ENCODE measurements at regions not wholly inside any gene's neighbourhood (a gene's known extent, or its start where the extent isn't known, plus 50 kb on each side); places are given as distances from the start of the nearest gene placed in this dataset.

- Histone ChIP-seq H3K9me3 (ENCODE audit: control insufficient read depth, low read depth, low read length) (no peaks in the 10 kb centered on the region), H3K9me1 (ENCODE audit: control insufficient read depth, extremely low read depth, insufficient read depth, low read length) (no peaks in the 10 kb centered on the region), H3K4me1 (ENCODE audit: control insufficient read depth, extremely low read depth, insufficient read depth, low read length) (peaks cover 24% of the 10 kb centered on the region), H2AFZ (ENCODE audit: control insufficient read depth, low read length) (no peak overlapping the region), H3K4me2 (ENCODE audit: control insufficient read depth, extremely low read depth, insufficient read depth, low read depth, low read length) (no peak overlapping the region), H3K9ac (ENCODE audit: control insufficient read depth, extremely low read depth, insufficient read depth, low read length) (no peak overlapping the region), H3K4me3 (ENCODE audit: control insufficient read depth in 2 of 3, extremely low read depth in 1 of 3, insufficient read depth in 2 of 3, low read depth in 1 of 3, low read length in 3 of 3) (no peak overlapping the region), H3K79me2 (ENCODE audit: control insufficient read depth, insufficient read depth, low read length) (no peaks in the 10 kb centered on the region), H3K27ac (ENCODE audit: control insufficient read depth, insufficient read depth, low read length) (no peak overlapping the region), H3K36me3 (ENCODE audit: control insufficient read depth in 2 of 2, extremely low read depth in 1 of 2, insufficient read depth in 2 of 2, low read length in 2 of 2) (no peaks in the 10 kb centered on the region), H4K20me1 (ENCODE audit: control insufficient read depth, extremely low read depth, insufficient read depth, low read length) (no peaks in the 10 kb centered on the region), H3K27me3 (ENCODE audit: control insufficient read depth, extremely low read depth, insufficient read depth, low read length) (no peaks in the 10 kb centered on the region)
- TF ChIP-seq CTCF (optimal IDR thresholded peaks at IDR 0.05 in 1 of 3, IDR thresholded peaks at IDR 0.05 in 1 of 3, conservative IDR thresholded peaks at IDR 0.05 in 1 of 3; ENCODE audit: extremely low read depth in 1 of 3, insufficient read depth in 2 of 3, low read length in 3 of 3) (no peak), EZH2 (IDR thresholded peaks at IDR 0.05; ENCODE audit: low read length) (no peak)
- peak; percentile 76 for FAIRE-seq
- dilution Hi-C loops (cut with MboI; ENCODE audit: extremely low pct_ligation_motif_present, low sequenced_read_pairs): no loop called here
- no peak for DNase-seq (ENCODE audit: low read depth, low spot score)
Observed at GRCh38 chr5:56668996-56669395, 146.4 kb upstream of the MAP3K1 start.

- dilution Hi-C loops (cut with MboI; ENCODE audit: extremely low pct_ligation_motif_present, low sequenced_read_pairs): no loop called here
- no peak overlapping the region for H3K27ac ChIP-seq (ENCODE audit: control insufficient read depth, insufficient read depth, low read length)
- TF ChIP-seq EZH2 (IDR thresholded peaks at IDR 0.05; ENCODE audit: low read length) (no peak), CTCF (optimal IDR thresholded peaks at IDR 0.05 in 1 of 3, IDR thresholded peaks at IDR 0.05 in 1 of 3, conservative IDR thresholded peaks at IDR 0.05 in 1 of 3; ENCODE audit: extremely low read depth in 1 of 3, insufficient read depth in 2 of 3, low read length in 3 of 3) (no peak)
- no peaks in the 10 kb centered on the region for H4K20me1 ChIP-seq (ENCODE audit: control insufficient read depth, extremely low read depth, insufficient read depth, low read length)
- no peak overlapping the region for H3K4me3 ChIP-seq (ENCODE audit: control insufficient read depth in 2 of 3, extremely low read depth in 1 of 3, insufficient read depth in 2 of 3, low read depth in 1 of 3, low read length in 3 of 3)
- H3K4me2 ChIP-seq (ENCODE audit: control insufficient read depth, extremely low read depth, insufficient read depth, low read depth, low read length): no peak overlapping the region
- no peak for FAIRE-seq
- no peaks in the 10 kb centered on the region for H3K9me3 ChIP-seq (ENCODE audit: control insufficient read depth, low read depth, low read length)
- H2AFZ ChIP-seq (ENCODE audit: control insufficient read depth, low read length): no peak overlapping the region
- no peaks in the 10 kb centered on the region for H3K9me1 ChIP-seq (ENCODE audit: control insufficient read depth, extremely low read depth, insufficient read depth, low read length)
- no peaks in the 10 kb centered on the region for H3K79me2 ChIP-seq (ENCODE audit: control insufficient read depth, insufficient read depth, low read length)
- no peaks in the 10 kb centered on the region for H3K27me3 ChIP-seq (ENCODE audit: control insufficient read depth, extremely low read depth, insufficient read depth, low read length)
- no peaks in the 10 kb centered on the region for H3K36me3 ChIP-seq (ENCODE audit: control insufficient read depth in 2 of 2, extremely low read depth in 1 of 2, insufficient read depth in 2 of 2, low read length in 2 of 2)
- no peak overlapping the region for H3K9ac ChIP-seq (ENCODE audit: control insufficient read depth, extremely low read depth, insufficient read depth, low read length)
- peaks cover 24% of the 10 kb centered on the region for H3K4me1 ChIP-seq (ENCODE audit: control insufficient read depth, extremely low read depth, insufficient read depth, low read length)
- no peak for DNase-seq (ENCODE audit: low read depth, low spot score)
Observed at GRCh38 chr5:56667692-56668091, 147.7 kb upstream of the MAP3K1 start.
